GM19452 (cell line): ENCODE measurements at regions not wholly inside any gene's neighbourhood (a gene's known extent, or its start where the extent isn't known, plus 50 kb on each side); places are given as distances from the start of the nearest gene placed in this dataset.

Experiments used
- ATAC-seq: cut with Tn5 transposase; IDR thresholded peaks from one replicate; pipeline ENCODE4 v1.9.1; 2021; ENCODE audit not compliant: unreplicated experiment

DNA sequence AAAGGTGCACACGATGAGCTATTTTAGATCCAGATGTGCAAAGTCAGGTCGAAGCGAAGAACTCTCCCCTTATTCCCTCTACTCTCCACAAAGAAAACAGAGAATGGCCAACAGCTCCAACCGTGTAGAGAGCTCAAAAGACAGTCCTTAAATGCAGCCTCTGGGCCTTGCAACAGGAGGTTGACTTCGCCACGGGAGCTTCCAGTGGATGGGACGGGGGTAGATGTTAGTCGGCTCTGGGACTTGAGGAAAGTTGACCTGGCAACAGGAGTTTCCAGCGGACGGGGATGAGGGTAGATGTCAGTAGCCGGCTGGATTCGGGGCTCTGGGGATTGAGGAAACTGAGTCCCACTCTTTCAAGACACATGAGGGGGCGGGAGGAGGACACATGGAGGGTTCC is 450.4 kb downstream of the BRD1 start:
- ATAC-seq = no peak

DNA sequence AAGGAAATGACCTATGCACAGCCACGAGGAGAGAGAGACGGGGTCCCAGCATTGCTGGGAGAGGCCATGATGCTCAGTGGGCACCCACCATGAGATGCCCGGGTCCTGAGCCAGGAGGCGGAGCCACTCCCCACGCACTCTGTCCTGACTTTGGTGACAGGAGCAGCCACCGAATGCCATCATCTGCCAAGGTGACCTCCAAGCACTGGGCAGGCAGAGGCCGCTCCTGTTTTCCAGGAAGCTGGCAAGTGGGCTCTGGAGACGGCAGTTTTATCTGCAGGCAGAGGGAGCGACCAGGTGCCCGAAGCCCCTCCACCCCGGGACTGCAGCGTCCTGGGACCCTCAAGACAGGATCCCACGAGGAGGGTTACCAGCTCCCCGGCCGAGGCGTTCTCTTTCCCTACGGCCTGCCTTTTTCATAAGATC is 453.9 kb downstream of the BRD1 start:
- ATAC-seq = no peak

DNA sequence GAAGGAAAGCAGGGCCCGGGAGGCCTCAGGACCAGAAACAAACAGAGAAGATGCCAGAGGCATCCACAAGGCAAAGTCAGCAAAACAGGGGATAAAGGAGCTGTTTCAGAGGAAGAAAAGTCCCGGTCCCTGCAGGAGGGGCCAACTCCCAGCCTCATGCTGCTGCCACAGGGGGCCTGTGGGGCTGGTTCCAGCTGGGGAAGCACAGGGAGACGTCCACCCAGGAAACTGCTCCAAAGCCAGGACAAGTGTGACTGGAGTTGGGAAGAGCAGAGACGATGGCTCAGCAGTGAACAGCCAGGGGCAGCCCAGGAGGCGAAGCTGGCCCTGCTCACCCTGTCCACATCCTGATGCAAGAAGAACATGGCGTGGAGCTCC is 454.4 kb downstream of the BRD1 start:
- ATAC-seq = no peak

DNA sequence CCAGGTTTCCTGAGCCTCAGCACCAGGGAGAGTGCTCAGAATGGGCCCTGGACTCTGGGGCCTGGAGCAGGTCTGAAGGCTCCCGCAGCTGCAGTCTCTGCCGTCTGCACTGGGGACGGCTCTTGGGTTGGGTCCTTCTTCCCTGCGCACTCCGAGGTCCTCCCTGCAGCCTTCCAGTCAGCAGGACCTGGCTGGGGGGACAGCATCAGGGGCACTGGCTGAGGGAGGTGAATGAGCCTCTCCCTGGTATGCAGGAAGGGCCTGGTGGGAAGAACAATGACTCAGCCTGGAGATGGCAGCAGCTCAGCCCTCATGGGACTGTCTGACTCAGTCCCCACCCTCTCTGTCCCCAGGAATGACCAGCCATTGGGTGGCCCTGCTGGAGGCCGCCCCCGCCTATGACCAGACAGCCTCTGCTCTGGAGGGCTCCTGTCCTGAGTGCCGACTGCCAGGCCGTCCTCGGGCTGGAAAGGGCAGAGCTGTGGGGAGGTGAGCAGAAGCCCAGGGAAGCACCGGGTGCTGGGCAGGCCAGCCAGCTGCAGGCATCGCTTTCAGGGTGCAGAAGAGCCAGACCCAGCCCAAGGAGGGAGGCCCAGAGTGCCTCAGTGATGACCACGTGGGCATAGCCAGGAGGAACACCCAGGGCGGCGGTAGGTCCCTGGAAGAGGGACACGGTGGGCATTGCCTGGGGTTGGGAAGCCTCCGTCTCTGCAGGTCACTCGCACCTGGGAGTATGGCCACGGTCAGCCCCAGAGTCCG is 455.0 kb downstream of the BRD1 start:
- ATAC-seq = no peak

DNA sequence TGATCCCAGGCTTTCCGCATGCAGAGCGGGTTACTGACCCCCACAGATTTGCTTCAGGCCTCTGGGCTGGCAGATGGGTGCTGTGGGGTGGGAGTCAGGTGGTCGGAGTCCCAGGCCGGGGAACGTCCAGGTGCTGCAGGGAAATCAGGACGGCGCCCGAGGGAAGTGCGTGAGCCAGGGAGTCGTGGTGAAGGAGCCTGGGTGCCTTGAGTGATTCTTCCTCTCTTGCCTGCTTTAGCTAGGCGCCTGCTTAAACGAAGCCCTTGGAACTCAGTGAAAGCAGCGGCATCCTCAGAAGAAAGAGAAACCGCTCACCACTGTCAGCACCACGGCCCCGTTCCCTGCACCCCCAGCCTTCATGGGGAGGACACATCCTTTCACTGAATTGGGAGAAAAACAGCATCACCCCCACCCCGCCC is 455.6 kb downstream of the BRD1 start:
- ATAC-seq = no peak

DNA sequence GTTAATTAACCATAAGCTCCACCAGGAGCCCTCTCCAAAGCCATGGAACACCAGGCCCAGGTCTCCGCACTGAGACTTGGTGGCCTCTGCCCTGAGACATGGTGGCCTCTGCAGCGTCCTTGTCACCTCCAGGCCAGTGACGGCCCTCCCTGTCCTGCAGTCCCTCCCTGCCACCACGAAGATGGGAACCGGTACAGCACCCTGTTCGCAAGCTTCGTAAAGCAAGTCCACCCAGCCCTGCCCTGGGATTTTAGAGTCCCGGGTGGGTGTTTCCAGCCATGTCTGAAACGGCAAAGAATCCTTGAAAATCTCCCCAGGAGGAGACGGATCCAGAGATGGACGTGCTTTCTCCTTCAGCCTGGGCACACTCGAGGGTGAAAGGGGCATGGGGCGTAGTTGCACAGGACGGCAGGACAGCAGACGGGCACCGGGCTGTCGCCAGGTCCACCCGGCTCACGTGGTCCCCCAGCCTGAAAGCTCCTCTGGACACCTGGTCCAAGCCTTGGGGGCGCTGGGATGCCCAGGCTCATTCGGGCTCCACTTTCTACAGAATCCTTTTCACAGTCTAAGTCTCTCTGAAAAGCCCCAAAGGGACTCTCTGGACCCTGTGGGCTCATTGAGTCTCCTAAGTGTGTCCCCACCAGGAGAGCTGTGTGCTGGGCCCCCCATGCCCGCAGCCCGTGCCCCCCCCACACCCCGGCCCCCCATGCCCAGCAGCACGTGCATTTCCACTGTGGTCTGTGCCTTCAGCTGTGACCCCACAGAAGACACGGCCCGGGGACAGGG is 456.2 kb downstream of the BRD1 start:
- no peak for ATAC-seq

DNA sequence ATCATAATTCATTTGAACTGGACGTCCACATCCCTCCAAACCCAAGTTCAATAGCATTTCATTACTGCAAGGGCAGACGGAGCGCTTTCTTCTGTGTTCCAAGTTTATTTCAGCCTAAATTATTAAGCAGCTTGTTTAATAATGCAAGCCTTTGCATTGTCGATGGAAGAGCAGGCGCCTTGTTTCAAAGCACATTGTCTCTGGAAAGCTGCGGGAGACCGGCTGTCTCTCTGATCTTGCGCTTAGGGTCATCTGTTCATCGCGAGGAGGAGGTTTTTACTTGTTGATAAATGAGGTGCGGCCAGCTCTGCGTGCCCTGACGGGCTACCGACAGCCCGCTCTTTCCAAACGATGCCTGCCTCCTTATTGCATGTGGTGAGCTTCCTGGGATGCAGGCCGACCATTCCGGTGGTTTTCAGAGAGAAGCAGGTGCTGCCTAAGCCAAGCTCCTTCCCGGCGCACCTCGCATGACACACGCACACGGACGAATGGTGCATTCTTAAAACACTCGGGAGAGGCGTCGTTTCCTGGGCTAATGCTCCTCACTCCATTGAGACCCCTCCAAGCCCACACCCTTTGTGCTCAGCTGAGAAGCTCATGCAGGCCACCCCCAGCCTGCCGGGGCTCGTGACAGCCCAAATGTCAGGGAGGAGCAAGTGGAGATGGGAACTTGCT is 456.9 kb downstream of the BRD1 start:
- ATAC-seq = no peak

DNA sequence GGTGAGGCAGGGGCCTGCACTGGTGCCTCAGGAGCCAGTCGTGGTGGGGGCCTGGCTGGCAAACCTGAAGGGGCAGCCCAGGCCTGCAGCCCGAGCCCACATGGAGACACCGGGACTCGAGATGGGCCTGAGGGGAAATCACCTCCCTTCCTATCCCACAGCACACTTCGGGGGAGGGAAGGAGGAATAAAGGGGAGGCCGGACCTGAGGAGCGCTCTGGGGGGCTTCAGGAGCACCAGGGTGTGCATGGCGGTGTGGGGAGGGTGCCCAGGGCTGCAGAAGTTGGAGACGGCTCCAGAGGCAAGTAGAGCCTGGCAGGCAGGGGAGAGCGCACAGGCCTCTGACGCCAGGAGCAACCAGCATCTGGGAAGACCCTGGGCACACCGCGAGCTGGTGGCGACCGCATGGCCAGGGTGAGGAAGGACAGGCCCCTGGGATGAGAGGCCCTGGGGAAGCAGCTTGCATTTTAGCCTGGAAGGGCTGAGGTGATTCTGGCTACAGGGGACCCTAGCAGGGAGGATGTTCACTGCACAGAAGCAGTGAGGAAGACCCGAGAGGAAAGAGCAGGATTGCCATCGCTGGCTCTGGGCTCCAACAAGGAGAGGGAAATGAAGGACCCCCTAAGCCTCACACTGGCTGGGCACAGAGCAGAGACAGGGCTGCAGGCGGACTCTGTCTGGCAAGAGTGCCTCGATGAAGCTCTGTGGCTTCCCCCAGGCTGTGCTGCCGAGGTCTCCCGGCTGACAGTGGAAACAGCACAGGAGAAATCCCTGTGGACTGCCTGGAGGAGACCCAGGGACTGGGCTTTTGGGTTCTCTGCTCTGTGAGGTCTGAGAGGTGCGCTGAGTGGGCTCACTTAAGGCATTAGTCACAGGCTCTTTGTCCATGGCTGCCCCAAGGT is 457.7 kb downstream of the BRD1 start:
- no peak for ATAC-seq

DNA sequence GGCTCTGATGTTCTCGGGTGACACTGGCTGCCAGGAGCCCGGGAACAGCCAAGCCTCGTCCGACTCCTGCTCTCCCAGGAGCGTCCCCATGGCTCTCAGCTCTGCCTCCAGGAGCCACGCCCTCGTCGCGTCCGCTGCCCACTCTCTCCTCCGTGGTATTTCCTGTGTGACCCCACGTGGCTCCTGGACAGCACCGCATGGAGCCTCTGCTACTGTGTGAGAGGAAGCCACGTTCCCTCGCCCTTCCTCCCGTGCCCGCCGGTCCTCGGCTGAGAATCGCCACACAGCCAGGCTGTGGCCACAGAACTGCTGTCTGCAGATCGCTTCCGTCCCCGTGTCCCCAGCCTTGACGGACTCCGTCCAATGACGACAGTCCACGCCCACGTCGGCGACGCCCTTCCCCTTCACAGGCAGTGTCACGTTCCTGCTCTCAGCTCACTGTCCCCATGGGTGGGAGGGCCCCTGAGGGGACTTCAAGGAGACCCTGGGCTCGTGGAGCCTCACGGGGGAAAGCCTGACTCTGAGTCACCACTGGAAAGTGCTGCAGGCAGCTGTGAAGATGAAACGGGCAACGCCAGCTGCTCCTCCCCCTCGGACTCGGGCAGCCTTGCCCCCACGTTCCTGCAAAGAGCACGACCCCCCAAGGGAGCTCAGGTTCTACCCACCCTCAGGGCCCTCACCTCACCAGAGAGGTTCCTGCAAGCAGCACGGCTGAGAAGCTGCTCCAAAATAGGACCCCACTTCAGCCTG is 458.5 kb downstream of the BRD1 start:
- ATAC-seq = no peak

DNA sequence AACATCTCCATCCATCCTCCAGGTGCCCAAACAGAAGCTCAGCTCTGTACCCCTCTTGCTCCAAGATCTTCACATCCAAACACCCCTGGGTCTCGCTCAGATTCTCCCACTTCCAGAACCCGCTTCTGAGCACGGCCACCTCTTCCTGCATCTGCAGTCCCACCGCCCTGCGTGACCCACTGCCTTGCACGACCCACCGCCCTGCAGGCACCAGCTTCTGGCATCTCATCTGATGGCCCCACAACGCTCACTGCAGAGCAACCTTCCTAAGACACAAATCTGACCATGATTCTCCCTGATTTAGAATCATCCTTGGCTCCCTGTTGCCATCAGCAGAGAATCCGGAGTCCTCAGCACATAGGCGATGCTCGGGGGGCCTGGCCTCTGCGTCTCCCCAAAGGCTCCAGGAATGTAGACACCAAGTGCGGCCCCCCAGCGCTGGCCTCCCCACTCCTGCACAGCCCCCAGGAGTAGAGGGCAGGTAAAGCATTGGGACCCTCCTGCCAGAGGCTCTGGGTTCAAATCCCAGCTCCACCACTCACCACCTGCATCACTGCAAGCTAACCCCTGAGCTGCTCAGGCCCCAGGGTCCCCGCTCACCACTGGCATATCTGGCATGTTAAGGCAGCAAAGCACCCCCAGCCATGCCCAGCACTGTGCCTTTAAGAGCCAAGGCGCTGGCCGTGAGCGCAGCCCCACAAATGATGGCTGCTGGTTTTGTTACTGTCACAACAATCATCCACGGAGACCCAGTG is 459.3 kb downstream of the BRD1 start:
- ATAC-seq = no peak

DNA sequence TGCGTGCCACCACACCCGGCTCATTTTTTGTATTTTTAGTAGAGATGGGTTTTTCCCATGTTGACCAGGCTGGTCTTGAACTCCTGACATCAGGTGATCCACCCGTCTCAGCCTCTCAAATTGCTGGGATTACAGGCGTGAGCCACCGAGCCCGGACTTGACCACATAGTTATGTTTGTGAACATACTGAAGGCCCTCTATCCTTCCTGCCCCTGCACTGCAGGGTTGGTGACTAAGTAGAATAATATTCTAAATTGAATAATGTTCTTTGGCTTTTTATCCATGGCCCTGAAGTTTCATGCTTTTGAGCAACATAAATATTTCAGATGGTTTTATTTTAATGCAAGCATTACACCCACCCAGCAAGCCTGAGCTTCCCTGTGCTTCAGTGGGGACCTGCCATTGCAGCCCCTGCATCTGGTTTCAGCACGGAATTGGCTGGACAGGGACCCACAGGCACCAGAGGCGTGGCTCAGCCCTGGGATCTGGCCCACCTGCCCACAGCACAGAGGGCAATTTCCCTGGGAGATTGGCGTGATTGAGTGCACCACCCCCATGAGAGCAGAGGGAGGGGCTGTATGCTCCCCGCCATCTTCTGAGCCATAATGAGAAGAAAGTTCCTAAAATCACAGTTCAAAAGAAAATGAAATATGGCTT is 460.5 kb downstream of the BRD1 start:
- ATAC-seq = no peak

DNA sequence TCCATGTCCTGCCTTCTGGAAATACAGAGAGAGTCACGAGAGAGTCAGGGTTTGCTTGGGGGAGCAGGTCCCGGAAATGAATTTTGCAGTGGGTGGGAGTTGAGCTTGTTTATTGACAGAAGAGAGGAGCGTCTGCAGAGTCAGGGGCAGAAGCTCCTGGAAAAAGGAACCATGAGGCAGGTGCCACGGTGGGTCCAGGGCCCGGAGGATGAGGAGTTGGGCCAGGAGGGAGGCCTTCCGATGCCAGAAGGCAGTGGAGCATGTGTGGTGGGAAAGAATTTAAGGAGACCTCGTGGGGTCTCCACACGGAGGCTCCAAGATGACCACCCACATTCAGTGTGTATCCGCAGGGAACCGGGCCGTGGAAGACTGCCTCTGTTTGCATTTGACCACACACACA is 461.2 kb downstream of the BRD1 start:
- no peak for ATAC-seq

DNA sequence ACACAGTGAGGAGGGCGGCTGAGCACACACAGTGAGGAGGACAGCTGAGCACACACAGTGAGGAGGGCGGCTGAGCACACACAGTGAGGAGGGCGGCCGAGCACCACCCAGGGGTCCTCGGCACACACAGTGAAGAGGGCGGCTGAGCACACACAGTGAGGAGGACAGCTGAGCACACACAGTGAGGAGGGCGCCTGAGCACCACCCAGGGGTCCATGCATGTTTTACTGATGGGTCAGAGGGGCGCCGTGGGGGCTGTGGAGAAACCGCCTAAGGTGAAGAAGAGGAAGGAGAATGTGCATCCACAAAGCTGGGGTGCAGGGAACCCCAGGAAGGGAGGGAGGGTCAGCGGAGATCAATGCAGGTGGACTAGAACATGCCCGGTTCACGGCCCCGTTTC is 461.8 kb downstream of the BRD1 start:
- ATAC-seq = no peak

DNA sequence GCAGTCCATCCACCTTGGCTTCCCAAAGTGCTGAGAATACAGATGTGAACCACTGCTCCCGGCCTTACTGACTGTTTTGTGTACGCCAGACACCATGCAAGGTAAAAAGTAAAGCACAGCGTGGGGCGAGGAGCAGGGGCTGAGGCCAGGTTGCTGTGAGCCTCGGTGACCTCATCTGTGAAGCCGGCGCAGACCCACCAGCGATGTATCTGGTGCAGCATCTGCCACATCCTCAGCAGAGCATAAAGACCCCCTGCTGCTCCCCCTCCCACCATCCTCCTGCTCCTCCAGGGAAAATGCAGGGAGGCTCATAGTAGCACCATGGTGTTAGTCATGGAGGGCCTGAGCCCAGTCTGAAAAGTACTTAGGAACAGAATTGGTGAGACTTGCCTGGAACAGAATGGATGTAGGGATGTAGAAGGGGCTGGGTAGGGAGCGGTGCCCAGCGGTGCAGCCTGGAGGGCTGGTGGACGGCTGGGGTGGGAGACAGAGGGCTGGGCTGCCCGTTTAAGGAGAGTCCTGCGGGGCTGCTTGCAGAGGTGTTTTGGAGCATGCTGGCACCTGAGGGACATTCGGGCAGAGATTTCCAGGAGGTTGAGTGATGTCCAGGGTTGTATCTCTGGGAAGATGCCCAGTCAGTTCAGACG is 462.4 kb downstream of the BRD1 start:
- ATAC-seq = no peak

DNA sequence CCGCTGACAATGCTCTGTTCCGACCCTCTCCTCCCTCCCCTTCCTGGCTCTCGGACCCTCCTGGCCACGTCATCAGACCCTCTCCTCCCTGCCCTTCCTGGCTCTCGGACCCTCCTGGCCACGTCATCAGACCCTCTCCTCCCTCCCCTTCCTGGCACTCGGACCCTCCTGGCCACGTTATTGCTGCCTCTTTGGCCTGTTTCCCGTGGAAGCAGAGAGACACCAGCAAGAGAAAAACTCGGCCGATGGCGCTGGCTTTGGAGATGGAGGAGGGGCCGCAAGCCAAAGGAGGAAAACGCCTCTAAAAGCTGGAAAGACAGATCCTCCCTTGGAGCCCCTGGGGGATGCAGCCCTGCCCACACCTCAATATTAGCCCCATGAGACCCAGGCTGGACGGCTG is 463.3 kb downstream of the BRD1 start:
- ATAC-seq = no peak

DNA sequence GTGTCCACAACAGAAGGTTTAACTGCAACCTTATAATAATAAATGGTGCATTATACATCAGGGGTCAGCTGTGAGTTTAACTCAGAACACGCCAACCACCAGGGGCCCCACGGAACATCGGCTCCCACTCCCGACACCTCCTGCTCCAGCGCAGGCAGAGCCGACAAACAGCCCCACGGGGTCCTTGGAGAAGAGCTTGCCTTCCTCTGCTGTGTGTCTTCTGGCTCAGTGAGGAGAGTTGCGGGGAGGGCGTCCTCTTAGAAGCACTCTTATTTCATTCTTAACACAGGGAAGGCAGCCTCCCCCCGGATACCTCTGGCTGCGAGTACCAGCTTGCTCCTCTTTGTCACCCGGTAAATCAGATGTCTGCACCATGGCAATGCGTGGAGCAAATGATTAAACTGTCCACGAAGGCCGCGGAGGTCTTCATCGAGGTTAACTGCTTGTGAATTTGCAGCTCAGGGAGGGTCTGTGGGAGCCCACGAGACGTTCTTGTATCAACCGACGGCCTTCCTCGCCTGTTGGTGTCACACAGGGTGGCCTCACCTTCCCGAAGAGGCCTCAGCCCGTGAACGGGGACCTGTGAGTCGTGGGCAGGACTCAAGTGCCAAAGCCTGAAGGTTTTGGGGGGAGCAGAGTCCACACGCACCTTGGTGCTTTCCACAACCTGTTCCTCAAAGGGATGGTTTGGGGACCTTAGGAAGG is 464.0 kb downstream of the BRD1 start:
- no peak for ATAC-seq

DNA sequence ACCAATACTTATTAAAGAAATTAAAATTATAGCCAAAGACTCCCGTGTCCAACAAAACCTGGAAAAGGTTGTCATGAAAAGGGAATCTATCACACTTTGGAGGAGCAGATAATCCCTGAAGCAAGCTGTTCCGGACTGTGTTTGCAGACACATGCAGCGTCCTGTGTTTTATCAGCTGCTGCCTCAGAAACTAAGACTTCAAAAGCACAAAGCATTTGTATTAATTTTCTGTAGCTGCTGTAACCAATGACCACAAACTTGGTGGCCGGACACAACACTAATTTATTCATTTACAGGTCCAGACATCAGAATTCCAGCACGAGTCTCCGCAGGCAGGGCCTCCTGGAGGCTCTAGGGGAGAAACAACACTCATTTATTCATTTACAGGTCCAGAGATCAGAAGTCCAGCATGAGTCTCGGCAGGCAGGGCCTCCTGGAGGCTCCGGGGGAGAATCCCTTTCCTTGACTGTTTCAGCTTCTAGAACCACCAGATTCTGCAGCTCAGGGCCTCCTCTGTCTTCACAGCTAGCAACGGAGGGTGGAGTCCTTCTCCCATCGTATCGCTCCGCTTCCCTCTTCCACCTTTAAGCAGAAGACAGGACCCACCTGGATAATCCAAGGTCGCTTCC is 465.3 kb downstream of the BRD1 start:
- ATAC-seq = no peak
